RWPE1 (cell line): ENCODE measurements at regions not wholly inside any gene's neighbourhood (a gene's known extent, or its start where the extent isn't known, plus 50 kb on each side); places are given as distances from the start of the nearest gene placed in this dataset.
"Not testable (repeated sequence)": the region's sequence is repeated elsewhere in the genome, so short reads cannot be mapped to it uniquely, and the experiment has no call there.

Source experiments
- CTCF ChIA-PET: fragments of 350-600 bp; sonication (Branson Sonifier 250); formaldehyde crosslinking; extraction: SDS; loops from one replicate; lab custom pipeline; 2021; lab: Yijun Ruan, JAX
- POLR2A ChIA-PET: fragments of 400-600 bp; formaldehyde crosslinking; extraction: SDS; loops from one replicate; lab custom pipeline; 2020; ENCODE audit warnings: antibody characterized with exemption; ENCODE audit not compliant: low non-redundant PET; lab: Yijun Ruan, JAX
- DNase-seq: peaks from one replicate; pipeline ENCODE4 v3.0.0; 2012; ENCODE audit warnings: low spot score
- H3K27ac ChIP-seq: fragments of 450-650 bp; 2 replicates; pipeline ENCODE4 v1.5.1; 2017
- TF ChIP-seq, protein P1 (sequence below): fragments of 450-650 bp; conservative IDR thresholded peaks from 2 replicates; pipeline ENCODE4 v1.5.1; 2017; ENCODE audit warnings: low read depth, mild to moderate bottlenecking

DNA sequence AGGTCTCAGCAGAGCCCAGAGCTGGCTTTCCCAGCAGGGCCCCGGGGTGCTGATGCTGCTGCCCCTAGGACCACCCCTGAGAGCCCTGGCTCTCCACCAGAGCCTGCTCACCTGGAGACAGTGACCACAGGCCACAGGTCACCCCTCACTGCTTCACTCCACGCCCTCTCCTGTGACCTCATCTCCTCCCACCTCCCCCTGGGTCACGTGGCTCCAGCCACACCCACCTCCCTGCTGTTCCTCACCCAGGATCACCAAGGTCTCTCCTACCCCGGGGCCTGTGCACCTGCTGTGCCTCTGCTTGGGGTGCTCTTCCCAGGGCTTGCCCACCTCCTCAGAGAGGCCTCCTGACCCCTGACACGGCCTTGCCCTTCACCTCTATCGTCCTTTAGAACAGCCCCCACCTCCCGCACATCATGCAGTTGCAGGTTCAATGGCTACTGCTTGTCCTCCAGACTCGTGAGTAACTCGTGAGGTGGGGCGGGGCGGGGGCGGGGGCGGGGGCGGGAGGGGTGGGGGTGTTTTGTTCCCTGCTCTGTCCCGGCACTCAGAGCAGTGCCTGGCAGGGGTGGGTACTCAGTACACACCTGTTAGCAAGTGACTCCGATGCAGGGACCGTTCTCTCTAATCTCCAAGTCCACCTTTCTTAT is 468.0 kb downstream of the PREX1 start:
- no peak for DNase-seq
- TF ChIP-seq, protein P1, sequence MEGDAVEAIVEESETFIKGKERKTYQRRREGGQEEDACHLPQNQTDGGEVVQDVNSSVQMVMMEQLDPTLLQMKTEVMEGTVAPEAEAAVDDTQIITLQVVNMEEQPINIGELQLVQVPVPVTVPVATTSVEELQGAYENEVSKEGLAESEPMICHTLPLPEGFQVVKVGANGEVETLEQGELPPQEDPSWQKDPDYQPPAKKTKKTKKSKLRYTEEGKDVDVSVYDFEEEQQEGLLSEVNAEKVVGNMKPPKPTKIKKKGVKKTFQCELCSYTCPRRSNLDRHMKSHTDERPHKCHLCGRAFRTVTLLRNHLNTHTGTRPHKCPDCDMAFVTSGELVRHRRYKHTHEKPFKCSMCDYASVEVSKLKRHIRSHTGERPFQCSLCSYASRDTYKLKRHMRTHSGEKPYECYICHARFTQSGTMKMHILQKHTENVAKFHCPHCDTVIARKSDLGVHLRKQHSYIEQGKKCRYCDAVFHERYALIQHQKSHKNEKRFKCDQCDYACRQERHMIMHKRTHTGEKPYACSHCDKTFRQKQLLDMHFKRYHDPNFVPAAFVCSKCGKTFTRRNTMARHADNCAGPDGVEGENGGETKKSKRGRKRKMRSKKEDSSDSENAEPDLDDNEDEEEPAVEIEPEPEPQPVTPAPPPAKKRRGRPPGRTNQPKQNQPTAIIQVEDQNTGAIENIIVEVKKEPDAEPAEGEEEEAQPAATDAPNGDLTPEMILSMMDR, result no peak
- ChIA-PET POLR2A (no interaction called here), CTCF (interaction anchor here (0.6 to 1.2 kb wide), 2 partner anchors 10 to 261 kb away, joined by 3 to 4 read pairs; no protein-coding TSS in a partner anchor)
- H3K27ac ChIP-seq, result no peak overlapping the region

DNA sequence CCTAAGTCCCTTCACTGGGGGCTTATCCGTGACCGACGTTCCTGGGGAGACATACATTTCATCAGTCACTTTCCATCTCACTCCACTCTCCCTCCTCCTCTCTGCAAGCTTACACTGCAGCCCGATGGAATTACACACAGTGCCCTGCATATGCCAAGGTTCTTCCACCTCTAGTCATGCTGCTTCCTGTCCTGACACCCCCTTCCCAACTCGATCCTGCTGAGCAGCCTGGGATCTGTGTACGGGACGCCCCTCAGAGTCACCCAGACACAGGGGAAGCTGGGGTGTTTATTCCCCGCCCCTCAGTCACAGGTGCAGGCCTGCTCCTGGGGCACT is 468.8 kb downstream of the PREX1 start:
- POLR2A ChIA-PET, result not testable (repeated sequence)
- CTCF ChIA-PET, result interaction anchor here (0.6 to 1.2 kb wide), 2 partner anchors 10 to 262 kb away, joined by 3 to 4 read pairs; no protein-coding TSS in a partner anchor

DNA sequence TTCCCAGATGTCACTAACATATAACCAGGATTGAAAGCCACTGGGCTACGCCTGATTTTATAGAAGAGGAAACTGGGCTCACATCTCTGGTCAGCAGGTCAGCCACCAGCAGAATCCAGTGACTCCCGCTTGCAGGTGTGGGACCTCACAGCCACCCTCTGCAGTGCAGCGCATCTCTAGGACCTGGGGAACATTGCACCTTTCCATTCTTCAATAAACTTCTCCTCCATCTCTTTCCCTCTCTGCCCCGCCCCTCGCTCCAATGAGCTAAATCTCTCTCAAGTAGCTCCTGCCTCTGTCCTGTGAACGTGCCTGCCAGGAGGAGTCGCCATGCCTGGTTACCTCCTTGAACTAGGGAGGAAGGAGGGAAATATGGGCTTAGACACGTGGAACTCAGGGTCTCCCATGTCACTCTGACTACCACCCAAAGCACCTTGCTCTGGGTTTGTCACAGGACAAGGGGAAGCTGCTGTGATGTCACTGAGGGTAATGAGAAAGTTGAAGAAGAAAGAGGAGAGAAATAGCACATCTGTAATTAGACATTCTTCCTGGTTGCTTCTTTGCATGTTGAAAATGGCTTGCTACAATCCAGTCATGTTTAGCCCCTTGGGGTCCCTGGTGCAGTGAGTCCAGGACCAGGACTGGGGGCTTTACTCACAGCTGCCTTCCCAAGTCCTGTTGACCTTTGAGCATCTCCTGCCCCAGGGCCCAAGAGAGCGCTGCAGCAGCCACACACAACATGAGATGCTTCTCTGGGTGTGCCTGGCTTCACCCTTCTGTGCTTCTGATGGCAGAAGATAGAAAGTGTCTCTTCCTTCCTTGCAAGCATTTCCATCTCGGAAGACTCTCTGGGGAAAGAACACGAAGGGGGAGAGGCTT is 469.4 kb downstream of the PREX1 start:
- CTCF ChIA-PET, result interaction anchor here (0.6 to 0.9 kb wide), 2 partner anchors 261 to 547 kb away, joined by 3 to 5 read pairs; no protein-coding TSS in a partner anchor
- TF ChIP-seq, protein P1, result no peak
- POLR2A ChIA-PET, result no interaction called here
- no peak for DNase-seq
- H3K27ac ChIP-seq, result no peak overlapping the region

More for the DNA sequence above, 468.8 kb downstream of the PREX1 start:
- not testable (repeated sequence) for H3K27ac ChIP-seq, DNase-seq

DNA sequence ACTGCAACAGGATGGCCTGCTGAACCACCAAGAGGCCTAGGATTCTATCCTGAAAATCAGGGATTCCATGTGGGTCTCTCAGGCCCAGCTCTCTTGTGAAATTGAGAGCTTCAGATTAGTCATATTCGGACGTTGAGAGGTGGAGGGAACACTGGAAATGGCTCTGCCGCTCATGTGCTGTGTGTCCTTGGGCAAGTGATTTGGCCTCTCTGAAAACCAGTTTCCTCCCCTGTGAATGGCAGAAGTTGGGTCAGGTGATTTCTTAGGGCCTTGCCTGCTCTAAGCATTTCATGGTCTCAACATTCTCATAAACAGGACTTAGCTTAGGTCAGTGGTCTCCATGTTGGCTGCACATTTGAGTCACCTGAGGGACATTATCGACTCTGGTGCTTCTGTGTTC is 470.1 kb downstream of the PREX1 start:
- TF ChIP-seq, protein P1, result no peak
- DNase-seq, result no peak
- ChIA-PET POLR2A (no interaction called here), CTCF (interaction anchor here (0.6 to 0.9 kb wide), 2 partner anchors 262 to 547 kb away, joined by 3 to 5 read pairs; no protein-coding TSS in a partner anchor)
- H3K27ac ChIP-seq, result no peak overlapping the region

DNA sequence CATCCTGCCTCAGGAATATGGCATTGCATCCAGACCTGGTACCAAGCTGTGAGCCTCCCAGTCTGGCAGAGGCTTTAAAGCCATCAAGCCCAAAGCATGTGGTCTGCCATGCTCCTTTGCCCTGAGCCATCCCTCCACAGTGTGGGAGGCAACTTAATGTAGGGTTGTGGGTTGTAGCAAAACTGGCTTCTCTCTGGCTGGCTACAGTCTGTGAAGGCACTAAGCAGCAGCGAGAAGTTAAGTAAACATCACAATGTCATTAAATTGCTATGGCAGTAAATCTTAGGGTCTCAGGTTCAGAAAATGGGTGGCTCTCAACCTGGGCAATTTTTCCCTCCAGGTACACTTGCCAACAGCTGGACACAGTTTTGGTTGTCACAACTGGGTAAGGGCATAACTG is 472.9 kb downstream of the PREX1 start:
- H3K27ac ChIP-seq, result no peak overlapping the region
- TF ChIP-seq, protein P1, result no peak
- POLR2A ChIA-PET, result no interaction called here
- CTCF ChIA-PET, result interaction anchor here (0.5 to 1.2 kb wide), 4 partner anchors 280 to 1658 kb away, joined by 3 to 6 read pairs (median 4); no protein-coding TSS in a partner anchor
- no peak for DNase-seq

DNA sequence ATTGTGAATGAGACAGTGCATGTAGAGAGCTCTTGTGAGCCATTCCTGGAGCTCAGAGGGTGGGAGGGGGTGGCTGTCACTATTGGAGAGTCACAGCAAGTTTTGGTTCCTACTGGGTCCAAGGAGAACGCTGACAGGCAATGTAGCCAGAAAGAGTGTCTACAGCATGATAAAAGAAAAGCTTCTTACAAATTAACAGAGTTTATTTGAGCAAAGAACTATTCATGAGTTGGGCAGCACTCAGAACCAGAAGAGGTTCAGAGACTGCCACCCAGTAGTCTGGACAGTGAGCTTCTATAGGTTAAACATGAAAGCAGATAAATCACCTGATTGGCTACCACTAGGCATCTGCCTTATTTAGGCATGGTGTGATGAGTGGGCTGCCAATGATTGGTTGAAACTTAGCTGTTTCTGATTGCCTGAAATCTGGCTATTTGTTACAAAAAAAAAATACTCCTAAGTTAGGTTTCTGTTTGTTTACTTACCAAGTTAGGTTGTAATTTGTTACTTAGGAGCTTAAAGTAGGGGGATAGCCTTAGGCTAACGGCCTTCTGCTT is 473.4 kb downstream of the PREX1 start:
- H3K27ac ChIP-seq, result no peak overlapping the region
- no peak for DNase-seq
- POLR2A ChIA-PET, result no interaction called here
- CTCF ChIA-PET, result interaction anchor here (0.6 to 1.2 kb wide), 4 partner anchors 116 to 909 kb away, joined by 3 to 6 read pairs (median 3); no protein-coding TSS in a partner anchor
- TF ChIP-seq, protein P1, result no peak
